Activated naive CD8-positive, alpha-beta T cell treated with anti-CD3 and anti-CD28 coated beads, Interleukin-2, amount 50 U/mL, for 24 hours (primary cell): ENCODE measurements at regions not wholly inside any gene's neighbourhood (a gene's known extent, or its start where the extent isn't known, plus 50 kb on each side); places are given as distances from the start of the nearest gene placed in this dataset.
"Not testable (repeated sequence)": the region's sequence is repeated elsewhere in the genome, so short reads cannot be mapped to it uniquely, and the experiment has no call there.

Source experiments
- ATAC-seq: fragments of 150-1000 bp; cut with Tn5 transposase; one replicate; pipeline ENCODE4 v1.10.0; 2021
- DNase-seq: peaks from one replicate; pipeline ENCODE4 v3.0.0; 2021
- H3K27ac Mint-ChIP-seq: one replicate; pipeline ENCODE4 v1.8.0; 2021; ENCODE audit warnings: mild to moderate bottlenecking, mixed read lengths
- H3K27me3 Mint-ChIP-seq: one replicate; pipeline ENCODE4 v1.8.0; 2021; ENCODE audit warnings: mixed read lengths
- H3K36me3 Mint-ChIP-seq: one replicate; pipeline ENCODE4 v1.8.0; 2021; ENCODE audit warnings: low read depth, mixed read lengths
- H3K4me1 Mint-ChIP-seq: one replicate; pipeline ENCODE4 v1.8.0; 2021; ENCODE audit warnings: mixed read lengths
- H3K4me3 Mint-ChIP-seq: one replicate; pipeline ENCODE4 v1.8.0; 2021; ENCODE audit warnings: mild to moderate bottlenecking, moderate library complexity, mixed read lengths
- H3K9me3 Mint-ChIP-seq: one replicate; pipeline ENCODE4 v1.8.0; 2021; ENCODE audit warnings: mixed read lengths

- no peaks in the 10 kb centered on the region for H3K36me3 Mint-ChIP-seq
- H3K9me3 Mint-ChIP-seq = no peaks in the 10 kb centered on the region
- no peak overlapping the region for H3K27ac Mint-ChIP-seq
- DNase-seq (no peak), ATAC-seq (no peak)
- no peaks in the 10 kb centered on the region for H3K4me1 Mint-ChIP-seq
- H3K4me3 Mint-ChIP-seq = no peak overlapping the region
- no peaks in the 10 kb centered on the region for H3K27me3 Mint-ChIP-seq
Measured at GRCh38 chr5:91503321-91503720, 120.2 kb upstream of the ARRDC3 start.

GRCh38 chr5:91500758-91501157 lies 117.6 kb upstream of the ARRDC3 start:
- no peaks in the 10 kb centered on the region for H3K9me3 Mint-ChIP-seq
- ATAC-seq (no peak), DNase-seq (no peak)
- no peak overlapping the region for H3K27ac Mint-ChIP-seq
- H3K27me3 Mint-ChIP-seq = no peaks in the 10 kb centered on the region
- no peaks in the 10 kb centered on the region for H3K4me1 Mint-ChIP-seq
- no peaks in the 10 kb centered on the region for H3K36me3 Mint-ChIP-seq
- no peak overlapping the region for H3K4me3 Mint-ChIP-seq

- H3K4me3 Mint-ChIP-seq = no peak overlapping the region
- no peaks in the 10 kb centered on the region for H3K36me3 Mint-ChIP-seq
Measured at GRCh38 chr5:91499943-91500531, 116.9 kb upstream of the ARRDC3 start.

GRCh38 chr5:91495699-91496098 lies 112.6 kb upstream of the ARRDC3 start:
- H3K27ac Mint-ChIP-seq = no peak overlapping the region
- DNase-seq (no peak), ATAC-seq (no peak)
- peaks cover 13% of the 10 kb centered on the region for H3K4me1 Mint-ChIP-seq
- no peak overlapping the region for H3K4me3 Mint-ChIP-seq
- no peaks in the 10 kb centered on the region for H3K9me3 Mint-ChIP-seq
- no peaks in the 10 kb centered on the region for H3K27me3 Mint-ChIP-seq
- no peaks in the 10 kb centered on the region for H3K36me3 Mint-ChIP-seq

More at GRCh38 chr5:91499943-91500531, 116.9 kb upstream of the ARRDC3 start:
- ATAC-seq (no peak), DNase-seq (no peak)
- no peak overlapping the region for H3K27ac Mint-ChIP-seq
- H3K4me1 Mint-ChIP-seq = no peaks in the 10 kb centered on the region
- no peaks in the 10 kb centered on the region for H3K9me3 Mint-ChIP-seq
- no peaks in the 10 kb centered on the region for H3K27me3 Mint-ChIP-seq

GRCh38 chr5:91494447-91494996 lies 111.4 kb upstream of the ARRDC3 start:
- Mint-ChIP-seq H3K27me3 (no peaks in the 10 kb centered on the region), H3K4me1 (peaks cover 13% of the 10 kb centered on the region), H3K9me3 (no peaks in the 10 kb centered on the region), H3K36me3 (no peaks in the 10 kb centered on the region), H3K27ac (no peak overlapping the region), H3K4me3 (no peak overlapping the region)
- ATAC-seq (no peak), DNase-seq (no peak)

- no peaks in the 10 kb centered on the region for H3K36me3 Mint-ChIP-seq
- H3K9me3 Mint-ChIP-seq = no peaks in the 10 kb centered on the region
- H3K4me1 Mint-ChIP-seq = peaks cover 13% of the 10 kb centered on the region
- H3K27ac Mint-ChIP-seq = no peak overlapping the region
- DNase-seq (no peak), ATAC-seq (no peak)
- H3K4me3 Mint-ChIP-seq = no peak overlapping the region
- H3K27me3 Mint-ChIP-seq = no peaks in the 10 kb centered on the region
Measured at GRCh38 chr5:91493086-91493485, 110.0 kb upstream of the ARRDC3 start.

- DNase-seq (no peak), ATAC-seq (no peak)
- Mint-ChIP-seq H3K9me3 (no peaks in the 10 kb centered on the region), H3K4me1 (peaks cover 13% of the 10 kb centered on the region), H3K36me3 (no peaks in the 10 kb centered on the region), H3K27me3 (no peaks in the 10 kb centered on the region), H3K4me3 (no peak overlapping the region), H3K27ac (no peak overlapping the region)
Measured at GRCh38 chr5:91491229-91491628, 108.1 kb upstream of the ARRDC3 start.

- H3K36me3 Mint-ChIP-seq = no peaks in the 10 kb centered on the region
- no peaks in the 10 kb centered on the region for H3K27me3 Mint-ChIP-seq
- H3K4me1 Mint-ChIP-seq = peaks cover 13% of the 10 kb centered on the region
- DNase-seq (no peak), ATAC-seq (no peak)
- H3K27ac Mint-ChIP-seq = no peak overlapping the region
- H3K4me3 Mint-ChIP-seq = no peak overlapping the region
- no peaks in the 10 kb centered on the region for H3K9me3 Mint-ChIP-seq
Measured at GRCh38 chr5:91490316-91490715, 107.2 kb upstream of the ARRDC3 start.

GRCh38 chr5:91487420-91487819 lies 104.3 kb upstream of the ARRDC3 start:
- Mint-ChIP-seq H3K27me3 (no peaks in the 10 kb centered on the region), H3K36me3 (no peaks in the 10 kb centered on the region), H3K4me1 (no peaks in the 10 kb centered on the region), H3K27ac (no peak overlapping the region), H3K9me3 (no peaks in the 10 kb centered on the region), H3K4me3 (no peak overlapping the region)
- ATAC-seq (no peak), DNase-seq (no peak)

GRCh38 chr5:91486638-91487037 lies 103.5 kb upstream of the ARRDC3 start:
- Mint-ChIP-seq H3K27me3 (no peaks in the 10 kb centered on the region), H3K36me3 (no peaks in the 10 kb centered on the region), H3K27ac (no peak overlapping the region), H3K4me3 (no peak overlapping the region), H3K4me1 (no peaks in the 10 kb centered on the region), H3K9me3 (no peaks in the 10 kb centered on the region)
- ATAC-seq (no peak), DNase-seq (no peak)

GRCh38 chr5:91484662-91485061 lies 101.5 kb upstream of the ARRDC3 start:
- peaks cover 1% of the 10 kb centered on the region for H3K4me1 Mint-ChIP-seq
- no peak overlapping the region for H3K4me3 Mint-ChIP-seq
- H3K9me3 Mint-ChIP-seq = no peaks in the 10 kb centered on the region
- no peaks in the 10 kb centered on the region for H3K27me3 Mint-ChIP-seq
- DNase-seq (no peak), ATAC-seq (no peak)
- H3K27ac Mint-ChIP-seq = no peak overlapping the region
- no peaks in the 10 kb centered on the region for H3K36me3 Mint-ChIP-seq

GRCh38 chr5:91479376-91479775 lies 96.3 kb upstream of the ARRDC3 start:
- H3K27ac Mint-ChIP-seq, ATAC-seq, H3K4me1 Mint-ChIP-seq, H3K27me3 Mint-ChIP-seq, DNase-seq, H3K4me3 Mint-ChIP-seq, H3K9me3 Mint-ChIP-seq, H3K36me3 Mint-ChIP-seq: not testable (repeated sequence)

- ATAC-seq = no peak
Measured at GRCh38 chr5:91478096-91478495, 95.0 kb upstream of the ARRDC3 start.

GRCh38 chr5:91477408-91477807 lies 94.3 kb upstream of the ARRDC3 start:
- Mint-ChIP-seq H3K9me3 (no peaks in the 10 kb centered on the region), H3K36me3 (no peaks in the 10 kb centered on the region), H3K27me3 (no peaks in the 10 kb centered on the region), H3K4me1 (peaks cover 4% of the 10 kb centered on the region), H3K4me3 (no peak overlapping the region), H3K27ac (no peak overlapping the region)
- no peak for ATAC-seq
- no peak for DNase-seq

More at GRCh38 chr5:91478096-91478495, 95.0 kb upstream of the ARRDC3 start:
- Mint-ChIP-seq H3K27me3 (no peaks in the 10 kb centered on the region), H3K27ac (no peak overlapping the region), H3K9me3 (no peaks in the 10 kb centered on the region), H3K4me1 (peaks cover 4% of the 10 kb centered on the region), H3K36me3 (no peaks in the 10 kb centered on the region), H3K4me3 (no peak overlapping the region)
- DNase-seq = no peak

- Mint-ChIP-seq H3K27me3 (no peaks in the 10 kb centered on the region), H3K4me3 (no peak overlapping the region), H3K36me3 (no peaks in the 10 kb centered on the region), H3K27ac (no peak overlapping the region), H3K9me3 (no peaks in the 10 kb centered on the region), H3K4me1 (peaks cover 8% of the 10 kb centered on the region)
- no peak for DNase-seq
- ATAC-seq = no peak
Measured at GRCh38 chr5:91474201-91474600, 91.1 kb upstream of the ARRDC3 start.

- ATAC-seq = no peak
- DNase-seq = no peak
- Mint-ChIP-seq H3K27me3 (no peaks in the 10 kb centered on the region), H3K4me3 (no peak overlapping the region), H3K9me3 (no peaks in the 10 kb centered on the region), H3K4me1 (peaks cover 15% of the 10 kb centered on the region), H3K36me3 (no peaks in the 10 kb centered on the region), H3K27ac (no peak overlapping the region)
Measured at GRCh38 chr5:91472631-91473030, 89.5 kb upstream of the ARRDC3 start.
